ENCODE measurements at regions not wholly inside any gene's neighbourhood (a gene's known extent, or its start where the extent isn't known, plus 50 kb on each side); places are given as distances from the start of the nearest gene placed in this dataset. TPM values are rescaled to one million over a fixed set of nuclear protein-coding genes. Genes with fewer than 3 reads are reported as not detected.

Small RNAs in the stretch of these regions (small RNA-seq; reads per million reads assigned to genes)
- gene RF00284, result 6.8 reads per million, percentile 94 among the genes with 10 or more reads in this experiment
- not detected for gene RNA5SP371
